ENCODE measurements at regions not wholly inside any gene's neighbourhood (a gene's known extent, or its start where the extent isn't known, plus 50 kb on each side); places are given as distances from the start of the nearest gene placed in this dataset.

DNA sequence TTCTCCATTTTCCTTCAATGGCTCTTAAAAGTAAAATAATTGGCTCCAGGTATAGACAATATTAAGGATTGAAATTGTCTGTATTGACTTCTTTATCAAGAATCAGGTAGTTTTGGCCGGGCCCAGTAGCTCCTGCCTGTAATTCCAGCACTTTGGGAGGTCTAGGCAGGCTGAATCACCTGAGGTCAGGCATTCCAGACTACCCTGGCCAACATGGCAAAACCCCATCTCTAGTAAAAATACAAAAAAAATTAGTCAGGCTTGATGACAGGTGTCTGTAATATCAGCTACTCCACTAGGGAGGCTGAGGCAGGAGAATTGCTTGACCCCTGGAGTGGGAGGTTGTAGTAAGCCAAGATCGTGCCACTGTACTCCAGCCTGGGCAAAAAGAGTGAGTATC is 1008.5 kb upstream of the EEF2KMT start:
- no peaks in the 10 kb centered on the region for H3K36me3 ChIP-seq (ENCODE audit: control insufficient read depth in 2 of 2, extremely low read depth in 1 of 2, insufficient read depth in 2 of 2, low read length in 2 of 2)
- H4K20me1 ChIP-seq (ENCODE audit: control insufficient read depth, extremely low read depth, insufficient read depth, low read length): no peaks in the 10 kb centered on the region
- H3K4me2 ChIP-seq (ENCODE audit: control insufficient read depth, extremely low read depth, insufficient read depth, low read depth, low read length): no peak overlapping the region
- dilution Hi-C loops (cut with MboI; ENCODE audit: extremely low pct_ligation_motif_present, low sequenced_read_pairs): no loop called here
- no peak overlapping the region for H3K27ac ChIP-seq (ENCODE audit: control insufficient read depth, insufficient read depth, low read length)
- H3K4me3 ChIP-seq (ENCODE audit: control insufficient read depth in 2 of 3, extremely low read depth in 1 of 3, insufficient read depth in 2 of 3, low read depth in 1 of 3, low read length in 3 of 3): no peak overlapping the region
- H3K79me2 ChIP-seq (ENCODE audit: control insufficient read depth, insufficient read depth, low read length): no peaks in the 10 kb centered on the region
- H3K9me3 ChIP-seq (ENCODE audit: control insufficient read depth, low read depth, low read length): peaks cover 3% of the 10 kb centered on the region
- DNase-seq (ENCODE audit: low read depth, low spot score): no peak
- no peak overlapping the region for H2AFZ ChIP-seq (ENCODE audit: control insufficient read depth, low read length)
- no peak for FAIRE-seq
- no peaks in the 10 kb centered on the region for H3K4me1 ChIP-seq (ENCODE audit: control insufficient read depth, extremely low read depth, insufficient read depth, low read length)
- no peak overlapping the region for H3K9ac ChIP-seq (ENCODE audit: control insufficient read depth, extremely low read depth, insufficient read depth, low read length)
- H3K27me3 ChIP-seq (ENCODE audit: control insufficient read depth, extremely low read depth, insufficient read depth, low read length): no peaks in the 10 kb centered on the region
- TF ChIP-seq EZH2 (IDR thresholded peaks at IDR 0.05; ENCODE audit: low read length): no peak
- TF ChIP-seq, protein P1, sequence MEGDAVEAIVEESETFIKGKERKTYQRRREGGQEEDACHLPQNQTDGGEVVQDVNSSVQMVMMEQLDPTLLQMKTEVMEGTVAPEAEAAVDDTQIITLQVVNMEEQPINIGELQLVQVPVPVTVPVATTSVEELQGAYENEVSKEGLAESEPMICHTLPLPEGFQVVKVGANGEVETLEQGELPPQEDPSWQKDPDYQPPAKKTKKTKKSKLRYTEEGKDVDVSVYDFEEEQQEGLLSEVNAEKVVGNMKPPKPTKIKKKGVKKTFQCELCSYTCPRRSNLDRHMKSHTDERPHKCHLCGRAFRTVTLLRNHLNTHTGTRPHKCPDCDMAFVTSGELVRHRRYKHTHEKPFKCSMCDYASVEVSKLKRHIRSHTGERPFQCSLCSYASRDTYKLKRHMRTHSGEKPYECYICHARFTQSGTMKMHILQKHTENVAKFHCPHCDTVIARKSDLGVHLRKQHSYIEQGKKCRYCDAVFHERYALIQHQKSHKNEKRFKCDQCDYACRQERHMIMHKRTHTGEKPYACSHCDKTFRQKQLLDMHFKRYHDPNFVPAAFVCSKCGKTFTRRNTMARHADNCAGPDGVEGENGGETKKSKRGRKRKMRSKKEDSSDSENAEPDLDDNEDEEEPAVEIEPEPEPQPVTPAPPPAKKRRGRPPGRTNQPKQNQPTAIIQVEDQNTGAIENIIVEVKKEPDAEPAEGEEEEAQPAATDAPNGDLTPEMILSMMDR (optimal IDR thresholded peaks at IDR 0.05 in 1 of 3, IDR thresholded peaks at IDR 0.05 in 1 of 3, conservative IDR thresholded peaks at IDR 0.05 in 1 of 3; ENCODE audit: extremely low read depth in 1 of 3, insufficient read depth in 2 of 3, low read length in 3 of 3): no peak
- H3K9me1 ChIP-seq (ENCODE audit: control insufficient read depth, extremely low read depth, insufficient read depth, low read length): no peaks in the 10 kb centered on the region

DNA sequence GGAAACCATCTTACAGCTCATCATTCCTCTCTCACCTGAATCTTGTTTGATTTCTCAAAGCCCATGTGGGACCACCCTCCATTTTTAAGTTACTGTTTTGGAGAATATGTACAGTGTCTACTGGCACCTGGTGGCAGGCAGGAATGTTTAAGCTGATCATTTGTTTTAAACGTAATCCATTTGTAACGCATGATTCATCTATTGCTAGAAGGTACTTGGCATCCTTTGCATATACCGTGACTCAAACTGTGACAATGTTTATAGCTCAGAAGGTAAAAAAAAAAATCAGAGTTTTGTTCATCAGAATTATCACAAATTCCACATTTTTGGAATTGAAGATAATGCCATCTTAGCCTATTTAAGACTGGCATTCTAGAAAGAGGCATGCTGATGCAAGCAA is 1007.5 kb upstream of the EEF2KMT start:
- no peaks in the 10 kb centered on the region for H3K9me1 ChIP-seq (ENCODE audit: control insufficient read depth, extremely low read depth, insufficient read depth, low read length)
- H3K36me3 ChIP-seq (ENCODE audit: control insufficient read depth in 2 of 2, extremely low read depth in 1 of 2, insufficient read depth in 2 of 2, low read length in 2 of 2): no peaks in the 10 kb centered on the region
- H2AFZ ChIP-seq (ENCODE audit: control insufficient read depth, low read length): no peak overlapping the region
- H3K27me3 ChIP-seq (ENCODE audit: control insufficient read depth, extremely low read depth, insufficient read depth, low read length): no peaks in the 10 kb centered on the region
- no peak overlapping the region for H3K9ac ChIP-seq (ENCODE audit: control insufficient read depth, extremely low read depth, insufficient read depth, low read length)
- H3K4me2 ChIP-seq (ENCODE audit: control insufficient read depth, extremely low read depth, insufficient read depth, low read depth, low read length): no peak overlapping the region
- peaks cover 3% of the 10 kb centered on the region for H3K9me3 ChIP-seq (ENCODE audit: control insufficient read depth, low read depth, low read length)
- no peaks in the 10 kb centered on the region for H4K20me1 ChIP-seq (ENCODE audit: control insufficient read depth, extremely low read depth, insufficient read depth, low read length)
- no peaks in the 10 kb centered on the region for H3K4me1 ChIP-seq (ENCODE audit: control insufficient read depth, extremely low read depth, insufficient read depth, low read length)
- TF ChIP-seq EZH2 (IDR thresholded peaks at IDR 0.05; ENCODE audit: low read length): no peak
- TF ChIP-seq, protein P1 (optimal IDR thresholded peaks at IDR 0.05 in 1 of 3, IDR thresholded peaks at IDR 0.05 in 1 of 3, conservative IDR thresholded peaks at IDR 0.05 in 1 of 3; ENCODE audit: extremely low read depth in 1 of 3, insufficient read depth in 2 of 3, low read length in 3 of 3): no peak
- dilution Hi-C loops (cut with MboI; ENCODE audit: extremely low pct_ligation_motif_present, low sequenced_read_pairs): no loop called here
- FAIRE-seq: no peak
- H3K27ac ChIP-seq (ENCODE audit: control insufficient read depth, insufficient read depth, low read length): no peak overlapping the region
- DNase-seq (ENCODE audit: low read depth, low spot score): no peak
- no peaks in the 10 kb centered on the region for H3K79me2 ChIP-seq (ENCODE audit: control insufficient read depth, insufficient read depth, low read length)
- H3K4me3 ChIP-seq (ENCODE audit: control insufficient read depth in 2 of 3, extremely low read depth in 1 of 3, insufficient read depth in 2 of 3, low read depth in 1 of 3, low read length in 3 of 3): no peak overlapping the region

Measured in keratinocyte (primary cell).